ENCODE measurements at regions not wholly inside any gene's neighbourhood (a gene's known extent, or its start where the extent isn't known, plus 50 kb on each side); places are given as distances from the start of the nearest gene placed in this dataset.

GRCh38 chr20:24328901-24329300 is 140.5 kb upstream of the SYNDIG1 start:
- TF ChIP-seq, protein P1, sequence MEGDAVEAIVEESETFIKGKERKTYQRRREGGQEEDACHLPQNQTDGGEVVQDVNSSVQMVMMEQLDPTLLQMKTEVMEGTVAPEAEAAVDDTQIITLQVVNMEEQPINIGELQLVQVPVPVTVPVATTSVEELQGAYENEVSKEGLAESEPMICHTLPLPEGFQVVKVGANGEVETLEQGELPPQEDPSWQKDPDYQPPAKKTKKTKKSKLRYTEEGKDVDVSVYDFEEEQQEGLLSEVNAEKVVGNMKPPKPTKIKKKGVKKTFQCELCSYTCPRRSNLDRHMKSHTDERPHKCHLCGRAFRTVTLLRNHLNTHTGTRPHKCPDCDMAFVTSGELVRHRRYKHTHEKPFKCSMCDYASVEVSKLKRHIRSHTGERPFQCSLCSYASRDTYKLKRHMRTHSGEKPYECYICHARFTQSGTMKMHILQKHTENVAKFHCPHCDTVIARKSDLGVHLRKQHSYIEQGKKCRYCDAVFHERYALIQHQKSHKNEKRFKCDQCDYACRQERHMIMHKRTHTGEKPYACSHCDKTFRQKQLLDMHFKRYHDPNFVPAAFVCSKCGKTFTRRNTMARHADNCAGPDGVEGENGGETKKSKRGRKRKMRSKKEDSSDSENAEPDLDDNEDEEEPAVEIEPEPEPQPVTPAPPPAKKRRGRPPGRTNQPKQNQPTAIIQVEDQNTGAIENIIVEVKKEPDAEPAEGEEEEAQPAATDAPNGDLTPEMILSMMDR (conservative IDR thresholded peaks at IDR 0.05; ENCODE audit: low read depth, low read length) = no peak
- no peak overlapping the region for H3K4me3 ChIP-seq (ENCODE audit: low read length)
- no peak for DNase-seq (ENCODE audit: low read depth)

- TF ChIP-seq, protein P1 (conservative IDR thresholded peaks at IDR 0.05; ENCODE audit: low read depth, low read length) = no peak
Measured at GRCh38 chr20:24321973-24322372, 147.5 kb upstream of the SYNDIG1 start.

GRCh38 chr20:24318569-24319352 is 150.7 kb upstream of the SYNDIG1 start:
- TF ChIP-seq, protein P1 (conservative IDR thresholded peaks at IDR 0.05; ENCODE audit: low read depth, low read length) = no peak
- no peak for DNase-seq (ENCODE audit: low read depth)
- H3K4me3 ChIP-seq (ENCODE audit: low read length) = no peak overlapping the region

More at GRCh38 chr20:24321973-24322372, 147.5 kb upstream of the SYNDIG1 start:
- no peak overlapping the region for H3K4me3 ChIP-seq (ENCODE audit: low read length)
- no peak for DNase-seq (ENCODE audit: low read depth)

- TF ChIP-seq, protein P1 (conservative IDR thresholded peaks at IDR 0.05; ENCODE audit: low read depth, low read length) = no peak
- DNase-seq (ENCODE audit: low read depth) = no peak
- no peak overlapping the region for H3K4me3 ChIP-seq (ENCODE audit: low read length)
Measured at GRCh38 chr20:24317224-24317623, 152.2 kb upstream of the SYNDIG1 start.

DNA sequence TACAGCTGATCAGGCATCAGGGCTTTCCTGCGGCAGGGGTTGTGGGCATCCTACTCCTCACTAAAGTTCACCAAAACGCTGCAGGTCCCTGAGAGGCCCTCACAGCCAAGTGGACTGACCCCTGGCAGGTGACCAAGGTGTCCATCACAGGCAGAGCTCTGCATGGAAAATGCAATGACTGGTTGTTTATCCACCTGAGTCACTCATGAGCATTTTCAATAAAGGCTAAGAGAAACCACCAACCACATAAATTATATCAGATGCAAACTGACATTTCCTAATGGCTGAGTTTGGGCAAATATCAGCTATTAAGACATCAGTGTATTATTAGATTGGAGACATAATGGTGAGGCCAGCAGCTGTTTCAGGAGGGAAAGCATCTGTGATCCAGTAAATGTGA is 152.7 kb upstream of the SYNDIG1 start:
- TF ChIP-seq, protein P1 (conservative IDR thresholded peaks at IDR 0.05; ENCODE audit: low read depth, low read length) = no peak

DNA sequence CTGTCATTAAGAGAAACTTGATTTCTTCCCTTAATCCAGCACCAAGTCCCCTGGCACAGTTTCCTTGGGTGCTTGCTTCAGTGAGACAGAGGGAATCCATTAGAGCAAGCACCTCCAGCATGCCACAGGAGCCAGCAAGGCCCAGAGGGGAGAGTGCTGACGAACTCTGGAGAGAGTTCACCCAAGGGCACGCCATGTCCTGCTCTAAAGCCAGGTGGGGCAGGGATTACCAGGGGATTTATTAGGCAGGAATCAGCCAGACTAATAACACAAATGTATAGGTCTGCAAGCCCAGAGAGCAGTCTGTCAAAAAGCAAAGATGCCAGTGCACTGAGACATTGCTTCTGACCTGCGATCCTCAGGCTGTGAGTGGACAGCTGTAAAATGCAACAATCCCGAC is 155.4 kb upstream of the SYNDIG1 start:
- H3K4me3 ChIP-seq (ENCODE audit: low read length) = no peak overlapping the region
- TF ChIP-seq, protein P1 (conservative IDR thresholded peaks at IDR 0.05; ENCODE audit: low read depth, low read length) = no peak
- DNase-seq (ENCODE audit: low read depth) = no peak

More for the DNA sequence above, 152.7 kb upstream of the SYNDIG1 start:
- H3K4me3 ChIP-seq (ENCODE audit: low read length) = no peak overlapping the region
- no peak for DNase-seq (ENCODE audit: low read depth)

GRCh38 chr20:24309596-24309995 is 159.8 kb upstream of the SYNDIG1 start:
- TF ChIP-seq, protein P1 (conservative IDR thresholded peaks at IDR 0.05; ENCODE audit: low read depth, low read length) = no peak
- no peak overlapping the region for H3K4me3 ChIP-seq (ENCODE audit: low read length)
- DNase-seq (ENCODE audit: low read depth) = no peak

Data from retinal pigment epithelial cell (primary cell).